MM.1S (cell line): ENCODE measurements at regions not wholly inside any gene's neighbourhood (a gene's known extent, or its start where the extent isn't known, plus 50 kb on each side); places are given as distances from the start of the nearest gene placed in this dataset.

ENCODE experiments used
- DNase-seq: peaks from one replicate; pipeline ENCODE4 v3.0.0-alpha.2; 2015
- H2AFZ ChIP-seq: fragments of 300-600 bp; sonication (generic); 2 replicates; pipeline ENCODE4 v1.6.0; 2016; ENCODE audit warnings: antibody characterized with exemption, low read length
- H3F3A ChIP-seq: fragments of 300-600 bp; sonication (generic); 2 replicates; pipeline ENCODE4 v1.6.1; 2016; ENCODE audit warnings: mild to moderate bottlenecking, antibody characterized with exemption, low read length, moderate library complexity, mixed read lengths; ENCODE audit not compliant: insufficient read depth
- H3K27ac ChIP-seq: fragments of 300-600 bp; sonication (generic); 2 replicates; pipeline ENCODE4 v1.5.1; 2016; ENCODE audit warnings: mild to moderate bottlenecking, low read length
- H3K27me3 ChIP-seq: fragments of 300-600 bp; sonication (generic); replicated peaks from 2 replicates; pipeline ENCODE4 v1.6.0; 2016; ENCODE audit warnings: low read length; ENCODE audit not compliant: insufficient read depth
- H3K36me3 ChIP-seq: fragments of 300-600 bp; sonication (generic); replicated peaks from 2 replicates; pipeline ENCODE4 v1.6.1; 2016; ENCODE audit warnings: mild to moderate bottlenecking, low read length, mixed read lengths; ENCODE audit not compliant: insufficient read depth
- H3K4me1 ChIP-seq: fragments of 300-600 bp; sonication (generic); 2 replicates; pipeline ENCODE4 v1.6.1; 2016; ENCODE audit warnings: low read length, mixed read lengths
- H3K4me2 ChIP-seq: fragments of 300-600 bp; sonication (generic); 2 replicates; pipeline ENCODE4 v1.6.0; 2016; ENCODE audit warnings: low read depth, low read length
- H3K4me3 ChIP-seq: fragments of 300-600 bp; sonication (generic); 2 replicates; pipeline ENCODE4 v1.5.1; 2016; ENCODE audit warnings: low read length, mixed read lengths
- H3K79me2 ChIP-seq: fragments of 300-600 bp; sonication (generic); 2 replicates; pipeline ENCODE4 v1.6.1; 2016; ENCODE audit warnings: mixed run types, low read length, mixed read lengths
- H3K9ac ChIP-seq: fragments of 300-600 bp; sonication (generic); 2 replicates; pipeline ENCODE4 v1.6.1; 2016; ENCODE audit warnings: low read length, mixed read lengths
- H3K9me2 ChIP-seq: fragments of 300-600 bp; sonication (generic); replicated peaks from 2 replicates; pipeline ENCODE4 v1.6.1; 2016; ENCODE audit warnings: mild to moderate bottlenecking, low read length, mixed read lengths; ENCODE audit not compliant: insufficient read depth
- H3K9me3 ChIP-seq: fragments of 300-600 bp; sonication (generic); replicated peaks from 2 replicates; pipeline ENCODE4 v1.6.1; 2016; ENCODE audit warnings: mild to moderate bottlenecking, low read length, mixed read lengths; ENCODE audit not compliant: insufficient read depth
- H4K20me1 ChIP-seq: fragments of 300-600 bp; sonication (generic); 2 replicates; pipeline ENCODE4 v1.6.1; 2016; ENCODE audit warnings: mild to moderate bottlenecking, low read length, moderate library complexity, mixed read lengths; ENCODE audit not compliant: insufficient read depth
- EZH2 ChIP-seq: fragments of 300-600 bp; sonication (generic); optimal IDR thresholded peaks from 2 replicates; pipeline ENCODE3; 2017; ENCODE audit warnings: low read depth, mild to moderate bottlenecking, antibody characterized with exemption, low read length, mixed read lengths
- EZH2phosphoT487 ChIP-seq: fragments of 300-600 bp; sonication (generic); IDR thresholded peaks from 2 replicates; pipeline ENCODE4 v1.6.1; 2018; ENCODE audit warnings: antibody characterized with exemption, low read length
- TF ChIP-seq, protein P1 (sequence below): fragments of 300-600 bp; sonication (generic); IDR thresholded peaks from 2 replicates; pipeline ENCODE4 v1.5.1; 2016; ENCODE audit warnings: antibody characterized with exemption, low read length, mixed read lengths

DNA sequence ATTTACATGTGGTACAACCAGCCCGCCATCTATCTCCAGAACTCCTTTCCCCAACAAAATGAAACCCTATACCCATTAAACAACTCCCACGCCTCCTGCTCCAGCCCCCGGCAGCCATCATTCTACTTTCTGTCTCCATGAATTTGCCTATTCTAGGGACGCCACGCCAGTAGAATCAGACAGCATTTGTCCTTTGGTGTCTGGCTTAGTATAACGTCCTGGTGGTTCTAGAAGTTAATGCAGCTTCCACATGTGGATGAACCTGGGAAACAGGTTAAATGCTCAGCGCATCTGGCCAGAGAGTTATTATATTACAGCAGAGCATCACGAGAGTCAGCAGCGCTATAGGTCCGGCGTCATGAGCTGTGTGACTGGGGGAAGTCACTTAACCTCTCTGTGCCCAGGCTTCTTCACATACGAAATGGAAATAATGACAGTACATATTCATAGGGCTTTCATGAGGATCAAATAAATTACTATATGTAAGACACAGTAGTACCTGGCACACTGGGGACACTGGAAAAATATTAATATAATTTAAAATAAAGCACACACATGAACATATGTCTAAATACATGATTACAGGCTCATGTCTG, 178.7 kb upstream of the TAB2 start:
- no peaks in the 10 kb centered on the region for H3K79me2 ChIP-seq
- no peaks in the 10 kb centered on the region for H3K27me3 ChIP-seq
- H3K27ac ChIP-seq: no peak overlapping the region
- DNase-seq: no peak
- no peaks in the 10 kb centered on the region for H4K20me1 ChIP-seq
- no peaks in the 10 kb centered on the region for H3F3A ChIP-seq
- H2AFZ ChIP-seq: no peak overlapping the region
- no peak overlapping the region for H3K9ac ChIP-seq
- no peaks in the 10 kb centered on the region for H3K36me3 ChIP-seq
- H3K9me3 ChIP-seq: no peaks in the 10 kb centered on the region
- no peaks in the 10 kb centered on the region for H3K9me2 ChIP-seq
- H3K4me1 ChIP-seq: no peaks in the 10 kb centered on the region
- no peak overlapping the region for H3K4me2 ChIP-seq
- no peak for TF ChIP-seq EZH2phosphoT487
- TF ChIP-seq, protein P1, sequence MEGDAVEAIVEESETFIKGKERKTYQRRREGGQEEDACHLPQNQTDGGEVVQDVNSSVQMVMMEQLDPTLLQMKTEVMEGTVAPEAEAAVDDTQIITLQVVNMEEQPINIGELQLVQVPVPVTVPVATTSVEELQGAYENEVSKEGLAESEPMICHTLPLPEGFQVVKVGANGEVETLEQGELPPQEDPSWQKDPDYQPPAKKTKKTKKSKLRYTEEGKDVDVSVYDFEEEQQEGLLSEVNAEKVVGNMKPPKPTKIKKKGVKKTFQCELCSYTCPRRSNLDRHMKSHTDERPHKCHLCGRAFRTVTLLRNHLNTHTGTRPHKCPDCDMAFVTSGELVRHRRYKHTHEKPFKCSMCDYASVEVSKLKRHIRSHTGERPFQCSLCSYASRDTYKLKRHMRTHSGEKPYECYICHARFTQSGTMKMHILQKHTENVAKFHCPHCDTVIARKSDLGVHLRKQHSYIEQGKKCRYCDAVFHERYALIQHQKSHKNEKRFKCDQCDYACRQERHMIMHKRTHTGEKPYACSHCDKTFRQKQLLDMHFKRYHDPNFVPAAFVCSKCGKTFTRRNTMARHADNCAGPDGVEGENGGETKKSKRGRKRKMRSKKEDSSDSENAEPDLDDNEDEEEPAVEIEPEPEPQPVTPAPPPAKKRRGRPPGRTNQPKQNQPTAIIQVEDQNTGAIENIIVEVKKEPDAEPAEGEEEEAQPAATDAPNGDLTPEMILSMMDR: no peak
- no peak for TF ChIP-seq EZH2
- H3K4me3 ChIP-seq: no peak overlapping the region

DNA sequence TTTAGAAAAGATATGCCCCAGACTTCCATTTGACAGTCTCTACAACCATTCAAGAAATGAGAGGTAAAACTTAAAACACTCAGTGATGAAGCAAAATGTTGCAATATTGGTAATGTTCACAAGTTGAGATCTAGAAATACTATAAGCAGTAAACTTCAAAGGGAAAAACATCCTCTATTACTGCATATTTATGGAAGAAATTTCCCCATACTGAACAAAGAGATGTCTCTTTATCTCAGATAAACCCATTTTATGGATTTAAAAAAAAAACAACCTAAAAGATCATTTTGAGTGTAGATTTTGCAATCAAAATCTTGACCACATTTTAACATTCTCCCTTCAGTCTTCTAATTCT, 177.8 kb upstream of the TAB2 start:
- no peaks in the 10 kb centered on the region for H3K27me3 ChIP-seq
- H2AFZ ChIP-seq: no peak overlapping the region
- H3K79me2 ChIP-seq: no peaks in the 10 kb centered on the region
- no peak overlapping the region for H3K27ac ChIP-seq
- no peak overlapping the region for H3K4me2 ChIP-seq
- no peaks in the 10 kb centered on the region for H3F3A ChIP-seq
- H4K20me1 ChIP-seq: no peaks in the 10 kb centered on the region
- no peaks in the 10 kb centered on the region for H3K9me2 ChIP-seq
- H3K4me3 ChIP-seq: no peak overlapping the region
- DNase-seq: no peak
- no peaks in the 10 kb centered on the region for H3K4me1 ChIP-seq
- H3K9me3 ChIP-seq: no peaks in the 10 kb centered on the region
- no peaks in the 10 kb centered on the region for H3K36me3 ChIP-seq
- TF ChIP-seq, protein P1: no peak
- TF ChIP-seq EZH2phosphoT487 (no peak), EZH2 (no peak)
- no peak overlapping the region for H3K9ac ChIP-seq

DNA sequence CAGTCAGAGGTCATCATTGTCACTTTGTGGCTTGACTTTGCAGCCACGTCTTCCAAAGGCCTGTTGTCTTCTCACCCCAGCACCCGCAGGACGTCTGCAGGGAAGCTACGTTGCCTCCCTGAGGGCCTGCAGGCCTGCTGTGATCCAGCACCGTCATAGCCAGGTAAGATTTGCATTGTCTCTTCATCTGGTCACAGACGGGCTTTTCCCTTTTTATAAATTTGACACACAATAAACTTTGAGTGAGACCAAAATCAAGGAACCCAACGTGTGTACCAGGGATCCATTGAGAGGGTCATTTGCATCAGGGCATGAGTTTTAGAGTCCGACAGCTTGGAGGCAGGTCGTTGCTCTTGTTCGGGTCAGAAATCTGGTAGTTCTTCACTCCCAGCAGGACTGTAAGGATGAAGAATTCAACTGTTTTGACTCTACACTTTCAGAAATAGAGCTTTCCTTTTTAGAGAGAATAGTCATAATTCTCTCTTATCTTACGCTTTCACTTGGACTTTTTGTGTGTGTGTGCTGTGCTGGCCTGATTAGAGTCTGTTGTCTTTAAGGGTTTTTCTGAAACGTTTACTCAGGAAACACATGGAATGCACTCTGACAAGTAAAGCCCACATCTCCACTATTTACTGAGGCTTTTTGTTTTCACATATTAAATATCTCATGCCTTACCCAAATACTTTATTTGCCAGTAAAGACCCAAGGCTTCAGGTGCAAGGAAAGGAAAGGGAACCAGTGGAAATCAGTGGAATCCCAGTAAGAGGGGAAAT, 177.2 kb upstream of the TAB2 start:
- TF ChIP-seq, protein P1: no peak
- TF ChIP-seq EZH2: no peak
- TF ChIP-seq EZH2phosphoT487: no peak
- Histone ChIP-seq H3K9me3 (no peaks in the 10 kb centered on the region), H3K4me1 (no peaks in the 10 kb centered on the region), H3K27ac (no peak overlapping the region), H3K4me3 (no peak overlapping the region), H2AFZ (no peak overlapping the region), H3K36me3 (no peaks in the 10 kb centered on the region), H3F3A (no peaks in the 10 kb centered on the region), H3K27me3 (no peaks in the 10 kb centered on the region), H3K79me2 (no peaks in the 10 kb centered on the region), H3K9me2 (no peaks in the 10 kb centered on the region), H3K4me2 (no peak overlapping the region), H3K9ac (no peak overlapping the region), H4K20me1 (no peaks in the 10 kb centered on the region)
- no peak for DNase-seq
